ENCODE measurements at regions not wholly inside any gene's neighbourhood (a gene's known extent, or its start where the extent isn't known, plus 50 kb on each side); places are given as distances from the start of the nearest gene placed in this dataset.
A peak's percentile ranks its signal among the peaks of the same experiment; 100 is the strongest.

- FAIRE-seq: no peak
- no peak overlapping the region for H3K4me3 ChIP-seq (ENCODE audit: insufficient read depth, low read depth, low read length)
Measured at GRCh38 chr2:193349642-193350041, 1154.9 kb upstream of the TMEFF2 start.

DNA sequence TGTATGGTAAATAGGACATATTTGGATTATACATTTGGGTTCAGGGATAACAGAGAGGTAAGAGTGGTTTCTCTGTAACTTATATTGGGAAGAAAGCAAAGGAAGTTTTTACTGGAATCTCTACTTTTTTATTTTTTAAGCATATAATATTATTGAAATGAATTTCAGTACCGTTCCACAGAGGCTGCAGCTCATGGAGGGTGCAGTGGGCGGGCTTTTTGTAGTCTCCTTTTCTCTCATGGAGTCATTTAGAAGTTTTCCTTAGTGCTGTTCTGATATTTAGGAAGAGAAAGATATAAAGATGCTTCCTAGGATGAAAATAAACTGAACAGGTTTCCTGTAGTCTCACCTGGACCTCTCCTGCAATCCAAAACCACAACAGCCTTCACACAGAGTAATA lies 1153.3 kb upstream of the TMEFF2 start:
- no peak overlapping the region for H3K27ac ChIP-seq (ENCODE audit: low read depth, low read length)
- peaks cover 7% of the 10 kb centered on the region for H3K4me1 Mint-ChIP-seq (ENCODE audit: low read depth, unreplicated experiment)
- H3K4me2 ChIP-seq (ENCODE audit: low read length): peak overlapping the region; percentile 54

More at GRCh38 chr2:193349642-193350041, 1154.9 kb upstream of the TMEFF2 start:
- H3K9me3 ChIP-seq (ENCODE audit: insufficient read depth, low read depth, low read length): no peaks in the 10 kb centered on the region
- no peaks in the 10 kb centered on the region for H3K27me3 Mint-ChIP-seq (ENCODE audit: low read depth, unreplicated experiment)
- H4K20me1 ChIP-seq (ENCODE audit: insufficient read depth, low read length): no peaks in the 10 kb centered on the region
- H3K36me3 Mint-ChIP-seq (ENCODE audit: low read depth, unreplicated experiment): no peaks in the 10 kb centered on the region
- peaks cover 7% of the 10 kb centered on the region for H3K4me1 Mint-ChIP-seq (ENCODE audit: low read depth, unreplicated experiment)
- H3K27me3 ChIP-seq (ENCODE audit: insufficient read depth, low read length): no peaks in the 10 kb centered on the region
- H3K9ac ChIP-seq (ENCODE audit: low read length): no peak overlapping the region
- no peaks in the 10 kb centered on the region for H3K79me2 ChIP-seq (ENCODE audit: insufficient read depth, low read length)
- TF ChIP-seq EZH2 (IDR thresholded peaks at IDR 0.05; ENCODE audit: insufficient read depth, low read length): no peak
- TF ChIP-seq, protein P1, sequence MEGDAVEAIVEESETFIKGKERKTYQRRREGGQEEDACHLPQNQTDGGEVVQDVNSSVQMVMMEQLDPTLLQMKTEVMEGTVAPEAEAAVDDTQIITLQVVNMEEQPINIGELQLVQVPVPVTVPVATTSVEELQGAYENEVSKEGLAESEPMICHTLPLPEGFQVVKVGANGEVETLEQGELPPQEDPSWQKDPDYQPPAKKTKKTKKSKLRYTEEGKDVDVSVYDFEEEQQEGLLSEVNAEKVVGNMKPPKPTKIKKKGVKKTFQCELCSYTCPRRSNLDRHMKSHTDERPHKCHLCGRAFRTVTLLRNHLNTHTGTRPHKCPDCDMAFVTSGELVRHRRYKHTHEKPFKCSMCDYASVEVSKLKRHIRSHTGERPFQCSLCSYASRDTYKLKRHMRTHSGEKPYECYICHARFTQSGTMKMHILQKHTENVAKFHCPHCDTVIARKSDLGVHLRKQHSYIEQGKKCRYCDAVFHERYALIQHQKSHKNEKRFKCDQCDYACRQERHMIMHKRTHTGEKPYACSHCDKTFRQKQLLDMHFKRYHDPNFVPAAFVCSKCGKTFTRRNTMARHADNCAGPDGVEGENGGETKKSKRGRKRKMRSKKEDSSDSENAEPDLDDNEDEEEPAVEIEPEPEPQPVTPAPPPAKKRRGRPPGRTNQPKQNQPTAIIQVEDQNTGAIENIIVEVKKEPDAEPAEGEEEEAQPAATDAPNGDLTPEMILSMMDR (IDR thresholded peaks at IDR 0.05; ENCODE audit: insufficient read depth, low read depth, low read length): no peak
- no peak overlapping the region for H3K4me3 Mint-ChIP-seq (ENCODE audit: unreplicated experiment)
- H3K9me3 Mint-ChIP-seq (ENCODE audit: unreplicated experiment): no peaks in the 10 kb centered on the region
- no peaks in the 10 kb centered on the region for H3K36me3 ChIP-seq (ENCODE audit: insufficient read depth, low read length)
- H3K27ac ChIP-seq (ENCODE audit: low read depth, low read length): no peak overlapping the region
- H3K27ac Mint-ChIP-seq (ENCODE audit: unreplicated experiment): peak overlapping the region; percentile 48
- H2AFZ ChIP-seq (ENCODE audit: low read depth, low read length): no peak overlapping the region
- no peaks in the 10 kb centered on the region for H3K4me1 ChIP-seq (ENCODE audit: insufficient read depth, low read length)
- no peak for DNase-seq (ENCODE audit: low read depth)
- no peak overlapping the region for H3K4me2 ChIP-seq (ENCODE audit: low read length)

DNA sequence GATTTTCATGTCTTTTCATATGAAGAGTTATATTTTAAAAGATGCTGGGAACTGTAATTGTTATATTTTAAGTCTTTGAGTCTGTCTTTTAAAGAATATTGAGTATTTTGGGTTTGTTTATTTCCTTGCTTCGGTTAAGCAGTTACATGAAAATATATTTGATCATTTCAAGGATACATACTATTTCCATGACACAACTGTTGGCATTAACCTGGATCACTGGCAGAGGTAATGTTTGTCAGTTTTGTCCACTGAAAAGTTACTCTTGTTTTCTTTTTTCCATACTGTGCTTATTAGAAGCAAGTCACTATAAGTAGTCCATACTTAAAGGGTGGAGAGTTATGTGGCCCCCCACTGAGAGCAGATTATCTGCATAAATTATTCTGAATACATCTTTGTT lies 1142.0 kb upstream of the TMEFF2 start:
- no peak for FAIRE-seq
- Histone ChIP-seq H3K4me3 (ENCODE audit: insufficient read depth, low read depth, low read length) (no peak overlapping the region), H3K4me1 (ENCODE audit: insufficient read depth, low read length) (no peaks in the 10 kb centered on the region), H3K4me2 (ENCODE audit: low read length) (no peak overlapping the region), H3K36me3 (ENCODE audit: insufficient read depth, low read length) (no peaks in the 10 kb centered on the region), H3K79me2 (ENCODE audit: insufficient read depth, low read length) (no peaks in the 10 kb centered on the region), H3K9me3 (ENCODE audit: insufficient read depth, low read depth, low read length) (no peaks in the 10 kb centered on the region), H4K20me1 (ENCODE audit: insufficient read depth, low read length) (no peaks in the 10 kb centered on the region), H3K9ac (ENCODE audit: low read length) (no peak overlapping the region), H2AFZ (ENCODE audit: low read depth, low read length) (no peak overlapping the region), H3K27ac (ENCODE audit: low read depth, low read length) (no peak overlapping the region), H3K27me3 (ENCODE audit: insufficient read depth, low read length) (no peaks in the 10 kb centered on the region)
- H3K9me3 Mint-ChIP-seq (ENCODE audit: unreplicated experiment): no peaks in the 10 kb centered on the region
- H3K4me1 Mint-ChIP-seq (ENCODE audit: low read depth, unreplicated experiment): no peaks in the 10 kb centered on the region
- DNase-seq (ENCODE audit: low read depth): no peak
- no peak overlapping the region for H3K4me3 Mint-ChIP-seq (ENCODE audit: unreplicated experiment)
- H3K36me3 Mint-ChIP-seq (ENCODE audit: low read depth, unreplicated experiment): no peaks in the 10 kb centered on the region
- TF ChIP-seq EZH2 (IDR thresholded peaks at IDR 0.05; ENCODE audit: insufficient read depth, low read length): no peak
- H3K27me3 Mint-ChIP-seq (ENCODE audit: low read depth, unreplicated experiment): no peaks in the 10 kb centered on the region
- H3K27ac Mint-ChIP-seq (ENCODE audit: unreplicated experiment): no peak overlapping the region

More for the DNA sequence above, 1153.3 kb upstream of the TMEFF2 start:
- Mint-ChIP-seq H3K36me3 (ENCODE audit: low read depth, unreplicated experiment) (no peaks in the 10 kb centered on the region), H3K4me3 (ENCODE audit: unreplicated experiment) (no peak overlapping the region), H3K27ac (ENCODE audit: unreplicated experiment) (peak overlapping the region; percentile 81), H3K9me3 (ENCODE audit: unreplicated experiment) (no peaks in the 10 kb centered on the region), H3K27me3 (ENCODE audit: low read depth, unreplicated experiment) (no peaks in the 10 kb centered on the region)
- DNase-seq (ENCODE audit: low read depth): no peak
- H3K4me1 ChIP-seq (ENCODE audit: insufficient read depth, low read length): no peaks in the 10 kb centered on the region
- H2AFZ ChIP-seq (ENCODE audit: low read depth, low read length): no peak overlapping the region
- no peak for TF ChIP-seq EZH2 (IDR thresholded peaks at IDR 0.05; ENCODE audit: insufficient read depth, low read length)
- TF ChIP-seq, protein P1 (IDR thresholded peaks at IDR 0.05; ENCODE audit: insufficient read depth, low read depth, low read length): no peak
- no peaks in the 10 kb centered on the region for H4K20me1 ChIP-seq (ENCODE audit: insufficient read depth, low read length)
- H3K9ac ChIP-seq (ENCODE audit: low read length): no peak overlapping the region
- no peaks in the 10 kb centered on the region for H3K9me3 ChIP-seq (ENCODE audit: insufficient read depth, low read depth, low read length)
- H3K27me3 ChIP-seq (ENCODE audit: insufficient read depth, low read length): no peaks in the 10 kb centered on the region
- no peak overlapping the region for H3K4me3 ChIP-seq (ENCODE audit: insufficient read depth, low read depth, low read length)
- no peak for FAIRE-seq
- H3K79me2 ChIP-seq (ENCODE audit: insufficient read depth, low read length): no peaks in the 10 kb centered on the region
- no peaks in the 10 kb centered on the region for H3K36me3 ChIP-seq (ENCODE audit: insufficient read depth, low read length)
